PC-3 (cell line): ENCODE measurements at regions not wholly inside any gene's neighbourhood (a gene's known extent, or its start where the extent isn't known, plus 50 kb on each side); places are given as distances from the start of the nearest gene placed in this dataset.

Source experiments
- ATAC-seq: fragments of 200-7000 bp; cut with Tn5 transposase; 2 replicates; pipeline ENCODE4 v1.9.1; 2020; ENCODE audit warnings: mild to moderate bottlenecking, moderate library complexity
- BruUV-seq: library from RNA; stranded (reverse); fragments of 400-500 nt; replicated peaks from 2 replicates; lab custom pipeline; 2021; lab: Mats Ljungman, UMichigan
- CTCF ChIA-PET: fragments of 300-600 bp; sonication (Branson Sonifier 250); formaldehyde crosslinking; loops from one replicate; lab custom pipeline; 2022; ENCODE audit warnings: antibody characterized with exemption; lab: Charles Lee
- POLR2A ChIA-PET: fragments of 300-600 bp; sonication (Branson Sonifier 250); formaldehyde crosslinking; loops from one replicate; lab custom pipeline; 2022; ENCODE audit warnings: antibody characterized with exemption; ENCODE audit not compliant: unreplicated experiment; lab: Charles Lee
- DNase-seq: peaks from one replicate; pipeline ENCODE4 v3.0.0-alpha.2; 2015
- H2AFZ ChIP-seq: fragments of 300-600 bp; sonication (generic); 2 replicates; pipeline ENCODE4 v1.6.0; 2016; ENCODE audit warnings: antibody characterized with exemption, low read length
- H3F3A ChIP-seq: fragments of 300-600 bp; sonication (generic); one replicate; pipeline ENCODE4 v1.6.0; 2017; ENCODE audit warnings: antibody characterized with exemption, low read length, control low read depth, mild to moderate bottlenecking; ENCODE audit not compliant: unreplicated experiment
- H3K27ac ChIP-seq: fragments of 300-600 bp; sonication (generic); 2 replicates; pipeline ENCODE4 v1.5.1; 2016; ENCODE audit warnings: mild to moderate bottlenecking, low read length
- H3K27me3 ChIP-seq: fragments of 300-600 bp; sonication (generic); 2 replicates; pipeline ENCODE4 v1.6.1; 2016; ENCODE audit warnings: low read length, mixed read lengths
- H3K36me3 ChIP-seq: fragments of 300-600 bp; sonication (generic); 2 replicates; pipeline ENCODE4 v1.6.1; 2016; ENCODE audit warnings: low read depth, mixed run types, low read length, mixed read lengths
- H3K4me1 ChIP-seq: fragments of 300-600 bp; sonication (generic); 2 replicates; pipeline ENCODE4 v1.5.1; 2016; ENCODE audit warnings: low read length; ENCODE audit not compliant: insufficient read depth
- H3K4me2 ChIP-seq: fragments of 300-600 bp; sonication (generic); 2 replicates; pipeline ENCODE4 v1.6.0; 2016; ENCODE audit warnings: low read length
- H3K4me3 ChIP-seq: fragments of 300-600 bp; sonication (generic); 2 replicates; pipeline ENCODE4 v1.5.1; 2016; ENCODE audit warnings: mild to moderate bottlenecking, low read length, mixed read lengths
- H3K79me2 ChIP-seq: fragments of 300-600 bp; sonication (generic); 2 replicates; pipeline ENCODE4 v1.6.1; 2017; ENCODE audit warnings: low read length, mixed read lengths
- H3K9ac ChIP-seq: fragments of 300-600 bp; sonication (generic); 2 replicates; pipeline ENCODE4 v1.6.0; 2016; ENCODE audit warnings: mild to moderate bottlenecking, low read length
- H3K9me2 ChIP-seq: fragments of 300-600 bp; sonication (generic); replicated peaks from 2 replicates; pipeline ENCODE4 v1.6.1; 2016; ENCODE audit warnings: mixed run types, low read length, mixed read lengths
- H3K9me3 ChIP-seq: fragments of 300-600 bp; sonication (generic); 2 replicates; pipeline ENCODE4 v1.6.1; 2016; ENCODE audit warnings: low read length, mixed read lengths
- H4K20me1 ChIP-seq: fragments of 300-600 bp; sonication (generic); 2 replicates; pipeline ENCODE4 v1.6.1; 2016; ENCODE audit warnings: low read length, mixed read lengths
- CTCF ChIP-seq: fragments of 300-600 bp; sonication (generic); conservative IDR thresholded peaks from 2 replicates; pipeline ENCODE4 v1.5.1; 2017; ENCODE audit warnings: antibody characterized with exemption, low read depth, mild to moderate bottlenecking, low read length
- EZH2 ChIP-seq: fragments of 300-600 bp; sonication (generic); IDR thresholded peaks from one replicate; pipeline ENCODE4 v1.6.1; 2017; ENCODE audit warnings: antibody characterized with exemption, mild to moderate bottlenecking, low read length; ENCODE audit not compliant: unreplicated experiment
- EZH2phosphoT487 ChIP-seq: fragments of 300-600 bp; sonication (generic); IDR thresholded peaks from 2 replicates; pipeline ENCODE4 v1.6.1; 2018; ENCODE audit warnings: mild to moderate bottlenecking, antibody characterized with exemption, low read length, borderline replicate concordance
- intact Hi-C: fragments of 100-400 bp; cut with micrococcal nuclease; formaldehyde crosslinking; loops from 2 replicates; pipeline ENCODE4 v1.9.0; 2023

- H3K9me3 ChIP-seq = no peaks in the 10 kb centered on the region
- H3K27ac ChIP-seq = no peak overlapping the region
- intact Hi-C loops = no loop called here
- no peak overlapping the region for H2AFZ ChIP-seq
- TF ChIP-seq EZH2phosphoT487 = no peak
- no peak for TF ChIP-seq CTCF
- TF ChIP-seq EZH2 = no peak
- DNase-seq = no peak
- no peaks in the 10 kb centered on the region for H3K9me2 ChIP-seq
- ChIA-PET POLR2A (no interaction called here), CTCF (no interaction called here)
- no peak overlapping the region for H3K4me3 ChIP-seq
- BruUV-seq = no TSS peak
- H3K4me2 ChIP-seq = no peak overlapping the region
- H3K79me2 ChIP-seq = no peaks in the 10 kb centered on the region
- H4K20me1 ChIP-seq = no peaks in the 10 kb centered on the region
- no peaks in the 10 kb centered on the region for H3K36me3 ChIP-seq
- H3K4me1 ChIP-seq = peaks cover 8% of the 10 kb centered on the region
- no peak overlapping the region for H3K9ac ChIP-seq
- ATAC-seq = no peak
- H3K27me3 ChIP-seq = peaks cover 16% of the 10 kb centered on the region; the same call in 1 of the 2 replicates
- no peaks in the 10 kb centered on the region for H3F3A ChIP-seq
Observed at GRCh38 chr2:210814251-210815025, 258.0 kb downstream of the CPS1 start.

- ATAC-seq (no peak), DNase-seq (no peak)
- intact Hi-C loops = no loop called here
- H3K4me1 ChIP-seq = peaks cover 8% of the 10 kb centered on the region
- POLR2A ChIA-PET = no interaction called here
- no peaks in the 10 kb centered on the region for H4K20me1 ChIP-seq
- peaks cover 7% of the 10 kb centered on the region; the same call in 1 of the 2 replicates for H3K27me3 ChIP-seq
- no peak overlapping the region for H3K4me2 ChIP-seq
- no TSS peak for BruUV-seq
- CTCF ChIA-PET = no interaction called here
- no peak overlapping the region for H2AFZ ChIP-seq
- no peaks in the 10 kb centered on the region for H3K9me3 ChIP-seq
- TF ChIP-seq CTCF (no peak), EZH2phosphoT487 (no peak), EZH2 (no peak)
- no peaks in the 10 kb centered on the region for H3K79me2 ChIP-seq
- H3K9ac ChIP-seq = no peak overlapping the region
- no peak overlapping the region for H3K27ac ChIP-seq
- no peaks in the 10 kb centered on the region for H3K9me2 ChIP-seq
- H3K4me3 ChIP-seq = no peak overlapping the region
- H3F3A ChIP-seq = no peaks in the 10 kb centered on the region
- H3K36me3 ChIP-seq = no peaks in the 10 kb centered on the region
Observed at GRCh38 chr2:210816769-210817168, 260.4 kb downstream of the CPS1 start.

DNA sequence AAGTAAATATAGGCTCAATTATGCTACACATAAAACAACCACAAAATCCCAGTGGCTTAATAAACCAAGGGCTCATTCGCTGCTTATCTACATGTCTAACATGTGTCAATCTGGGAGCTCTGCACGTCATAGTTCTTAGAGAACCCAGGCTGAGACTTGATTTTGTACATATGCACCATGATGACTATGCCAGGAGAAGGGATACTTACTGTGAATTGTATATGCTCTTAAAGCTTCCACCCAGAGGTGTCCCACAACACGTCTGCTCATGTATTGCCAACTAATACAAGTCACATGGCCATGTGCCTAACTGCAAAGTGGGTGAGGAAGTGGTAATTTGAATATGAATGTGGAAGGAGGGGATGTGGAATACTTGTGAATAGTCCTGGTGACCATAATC, 262.1 kb downstream of the CPS1 start:
- H3K79me2 ChIP-seq = no peaks in the 10 kb centered on the region
- H3K9me3 ChIP-seq = no peaks in the 10 kb centered on the region
- no peak for TF ChIP-seq EZH2
- no peak for TF ChIP-seq EZH2phosphoT487
- TF ChIP-seq CTCF = no peak
- H4K20me1 ChIP-seq = no peaks in the 10 kb centered on the region
- H3K9me2 ChIP-seq = no peaks in the 10 kb centered on the region
- H3K4me2 ChIP-seq = peak overlapping the region; percentile 38; the same call in 1 of the 2 replicates
- CTCF ChIA-PET = no interaction called here
- ATAC-seq (peak; percentile 79), DNase-seq (peak; percentile 88)
- peaks cover 8% of the 10 kb centered on the region for H3K4me1 ChIP-seq
- intact Hi-C loops = no loop called here
- no peak overlapping the region for H3K4me3 ChIP-seq
- no peaks in the 10 kb centered on the region for H3K36me3 ChIP-seq
- H3K9ac ChIP-seq = no peak overlapping the region; the same call in 1 of the 2 replicates
- no peaks in the 10 kb centered on the region; the same call in 1 of the 2 replicates for H3K27me3 ChIP-seq
- H3K27ac ChIP-seq = no peak overlapping the region
- H3F3A ChIP-seq = no peaks in the 10 kb centered on the region
- no TSS peak for BruUV-seq
- POLR2A ChIA-PET = no interaction called here
- H2AFZ ChIP-seq = no peak overlapping the region
